DND-41 (cell line): ENCODE measurements at regions not wholly inside any gene's neighbourhood (a gene's known extent, or its start where the extent isn't known, plus 50 kb on each side); places are given as distances from the start of the nearest gene placed in this dataset.

ENCODE experiments used
- ATAC-seq: fragments of 200-7000 bp; cut with Tn5 transposase; 3 replicates; pipeline ENCODE4 v1.9.1; 2021; ENCODE audit warnings: low read depth; ENCODE audit not compliant: insufficient read depth
- DNase-seq: peaks from one replicate; pipeline ENCODE4 v3.0.0-alpha.2; 2020
- H2AFZ ChIP-seq: 2 replicates; pipeline ENCODE4 v1.6.0; 2012; ENCODE audit warnings: low read depth, low read length
- H3K27ac ChIP-seq: 2 replicates; pipeline ENCODE4 v1.5.1; 2012; ENCODE audit warnings: low read length, inconsistent platforms
- H3K27me3 ChIP-seq: fragments of 200-600 bp; sonication (generic); 2 replicates; pipeline ENCODE4 v1.6.0; 2012; ENCODE audit warnings: low read length, mild to moderate bottlenecking, inconsistent platforms; ENCODE audit not compliant: insufficient read depth, poor library complexity
- H3K36me3 ChIP-seq: 2 replicates; pipeline ENCODE4 v1.5.1; 2012; ENCODE audit warnings: low read length, inconsistent platforms; ENCODE audit not compliant: insufficient read depth
- H3K4me1 ChIP-seq: 2 replicates; pipeline ENCODE4 v1.5.1; 2012; ENCODE audit warnings: mild to moderate bottlenecking, low read length; ENCODE audit not compliant: insufficient read depth
- H3K4me2 ChIP-seq: 2 replicates; pipeline ENCODE4 v1.6.0; 2012; ENCODE audit warnings: mild to moderate bottlenecking, moderate library complexity, low read length, inconsistent platforms; ENCODE audit not compliant: insufficient read depth
- H3K4me3 ChIP-seq, 2 experiments: fragments of 200-600 bp in 1 of 2; shearing (Covaris generic) in 1 of 2; 2 replicates each; pipeline ENCODE4 v1.5.1; 2012 to 2016; ENCODE audit warnings: inconsistent platforms in 2 of 2, low read length in 2 of 2, mild to moderate bottlenecking in 2 of 2, low read depth in 1 of 2, moderate library complexity in 1 of 2
- H3K79me2 ChIP-seq: 2 replicates; pipeline ENCODE4 v1.6.0; 2012; ENCODE audit warnings: low read length, inconsistent platforms; ENCODE audit not compliant: insufficient read depth
- H3K9ac ChIP-seq: 2 replicates; pipeline ENCODE4 v1.6.0; 2012; ENCODE audit warnings: low read depth, mild to moderate bottlenecking, inconsistent platforms, low read length, moderate library complexity
- H3K9me3 ChIP-seq: 2 replicates; pipeline ENCODE4 v1.5.1; 2012; ENCODE audit warnings: low read length, moderate library complexity, mild to moderate bottlenecking, inconsistent platforms; ENCODE audit not compliant: insufficient read depth, severe bottlenecking
- H4K20me1 ChIP-seq: 2 replicates; pipeline ENCODE4 v1.6.0; 2012; ENCODE audit warnings: low read length; ENCODE audit not compliant: insufficient read depth
- CTCF ChIP-seq: IDR thresholded peaks from 2 replicates; pipeline ENCODE4 v1.5.1; 2012; ENCODE audit warnings: borderline replicate concordance, low read length, moderate library complexity, mild to moderate bottlenecking; ENCODE audit not compliant: poor library complexity, severe bottlenecking; ENCODE audit errors: extremely low read depth
- EZH2 ChIP-seq: IDR thresholded peaks from 3 replicates; pipeline ENCODE4 v1.6.1; 2012; ENCODE audit warnings: borderline replicate concordance, low read depth, mild to moderate bottlenecking, moderate library complexity, low read length, inconsistent platforms; ENCODE audit not compliant: severe bottlenecking

- DNase-seq = no peak
- TF ChIP-seq EZH2 (no peak), CTCF (no peak)
- H3K4me1 ChIP-seq = peaks cover 3% of the 10 kb centered on the region; the same call in 1 of the 2 replicates
- no peak overlapping the region for H2AFZ ChIP-seq
- no peak overlapping the region for H3K27ac ChIP-seq
- H3K27me3 ChIP-seq = no peaks in the 10 kb centered on the region
- H3K79me2 ChIP-seq = no peaks in the 10 kb centered on the region
- H3K4me3 ChIP-seq = no peak overlapping the region
- H3K9me3 ChIP-seq = no peaks in the 10 kb centered on the region
- H3K9ac ChIP-seq = no peak overlapping the region
- no peaks in the 10 kb centered on the region for H3K36me3 ChIP-seq
- no peak for ATAC-seq
- H3K4me2 ChIP-seq = no peak overlapping the region
- H4K20me1 ChIP-seq = no peaks in the 10 kb centered on the region
These were observed 430.9 kb downstream of the ETS1 start for GRCh38 chr11:128156486-128156885.

GRCh38 chr11:128155590-128155989, 431.8 kb downstream of the ETS1 start:
- H3K4me2 ChIP-seq = no peak overlapping the region
- ATAC-seq (no peak), DNase-seq (no peak)
- no peaks in the 10 kb centered on the region for H4K20me1 ChIP-seq
- no peak overlapping the region for H3K4me3 ChIP-seq
- H2AFZ ChIP-seq = no peak overlapping the region
- H3K36me3 ChIP-seq = no peaks in the 10 kb centered on the region
- H3K9ac ChIP-seq = no peak overlapping the region
- H3K9me3 ChIP-seq = no peaks in the 10 kb centered on the region
- H3K79me2 ChIP-seq = no peaks in the 10 kb centered on the region
- TF ChIP-seq EZH2 (no peak), CTCF (no peak)
- no peak overlapping the region for H3K27ac ChIP-seq
- H3K4me1 ChIP-seq = peaks cover 3% of the 10 kb centered on the region; the same call in 1 of the 2 replicates
- H3K27me3 ChIP-seq = no peaks in the 10 kb centered on the region

- Histone ChIP-seq H3K9me3 (no peaks in the 10 kb centered on the region), H3K4me1 (peaks cover 3% of the 10 kb centered on the region; the same call in 1 of the 2 replicates), H3K79me2 (no peaks in the 10 kb centered on the region), H2AFZ (no peak overlapping the region), H3K4me2 (no peak overlapping the region), H3K4me3 (no peak overlapping the region), H3K27me3 (no peaks in the 10 kb centered on the region), H3K27ac (no peak overlapping the region), H4K20me1 (no peaks in the 10 kb centered on the region), H3K36me3 (no peaks in the 10 kb centered on the region), H3K9ac (no peak overlapping the region)
- ATAC-seq = no peak
- no peak for TF ChIP-seq EZH2
- TF ChIP-seq CTCF = no peak
- no peak for DNase-seq
These were observed 433.7 kb downstream of the ETS1 start for GRCh38 chr11:128153697-128154048.
